ENCODE measurements at regions not wholly inside any gene's neighbourhood (a gene's known extent, or its start where the extent isn't known, plus 50 kb on each side); places are given as distances from the start of the nearest gene placed in this dataset.

DNA sequence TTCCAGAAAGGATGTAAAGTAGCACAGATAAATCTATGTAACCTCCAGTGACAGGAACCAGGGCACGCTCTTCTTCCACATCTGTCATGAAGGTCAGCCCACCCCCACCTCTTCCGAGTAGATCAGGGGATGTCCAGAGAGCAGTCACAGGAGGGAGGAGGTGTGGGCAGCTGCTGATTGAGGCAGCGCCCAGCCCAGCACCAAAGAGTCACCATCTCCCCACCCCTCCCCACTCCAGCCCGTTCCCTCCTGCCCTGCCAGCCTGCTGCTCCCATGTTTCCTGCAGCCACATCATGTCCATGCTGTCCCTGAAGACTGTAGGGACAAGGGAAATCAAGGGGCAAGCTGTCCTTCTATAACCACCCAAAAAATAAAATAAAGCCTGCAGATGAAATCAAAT is 269.8 kb downstream of the BCL11A start:
- TF ChIP-seq, protein P1, sequence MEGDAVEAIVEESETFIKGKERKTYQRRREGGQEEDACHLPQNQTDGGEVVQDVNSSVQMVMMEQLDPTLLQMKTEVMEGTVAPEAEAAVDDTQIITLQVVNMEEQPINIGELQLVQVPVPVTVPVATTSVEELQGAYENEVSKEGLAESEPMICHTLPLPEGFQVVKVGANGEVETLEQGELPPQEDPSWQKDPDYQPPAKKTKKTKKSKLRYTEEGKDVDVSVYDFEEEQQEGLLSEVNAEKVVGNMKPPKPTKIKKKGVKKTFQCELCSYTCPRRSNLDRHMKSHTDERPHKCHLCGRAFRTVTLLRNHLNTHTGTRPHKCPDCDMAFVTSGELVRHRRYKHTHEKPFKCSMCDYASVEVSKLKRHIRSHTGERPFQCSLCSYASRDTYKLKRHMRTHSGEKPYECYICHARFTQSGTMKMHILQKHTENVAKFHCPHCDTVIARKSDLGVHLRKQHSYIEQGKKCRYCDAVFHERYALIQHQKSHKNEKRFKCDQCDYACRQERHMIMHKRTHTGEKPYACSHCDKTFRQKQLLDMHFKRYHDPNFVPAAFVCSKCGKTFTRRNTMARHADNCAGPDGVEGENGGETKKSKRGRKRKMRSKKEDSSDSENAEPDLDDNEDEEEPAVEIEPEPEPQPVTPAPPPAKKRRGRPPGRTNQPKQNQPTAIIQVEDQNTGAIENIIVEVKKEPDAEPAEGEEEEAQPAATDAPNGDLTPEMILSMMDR (IDR thresholded peaks at IDR 0.05) = no peak
- TF ChIP-seq POLR2A (IDR thresholded peaks at IDR 0.05) = no peak
